Fibroblast of lung (primary cell): ENCODE measurements at regions not wholly inside any gene's neighbourhood (a gene's known extent, or its start where the extent isn't known, plus 50 kb on each side); places are given as distances from the start of the nearest gene placed in this dataset.
"Not testable (repeated sequence)": the region's sequence is repeated elsewhere in the genome, so short reads cannot be mapped to it uniquely, and the experiment has no call there.

Source experiments
- DNase-seq, 2 donors: peaks; one replicate each; pipeline versions ENCODE4 v3.0.0 to v3.0.0-alpha.2; 2010; ENCODE audit warnings: low read depth in 2 of 2
- H2AFZ ChIP-seq: 2 replicates; pipeline ENCODE4 v1.5.1; 2012; ENCODE audit warnings: low read length, control low read depth, inconsistent platforms
- H3K27ac ChIP-seq: 2 replicates; pipeline ENCODE4 v1.5.1; 2011; ENCODE audit warnings: low read length, control low read depth; ENCODE audit not compliant: insufficient read depth
- H3K27me3 ChIP-seq: 2 replicates; pipeline ENCODE4 v1.5.1; 2011; ENCODE audit warnings: mild to moderate bottlenecking, low read length; ENCODE audit not compliant: control insufficient read depth, insufficient read depth
- H3K36me3 ChIP-seq: 2 replicates; pipeline ENCODE4 v1.5.1; 2011; ENCODE audit warnings: low read length; ENCODE audit not compliant: control insufficient read depth, insufficient read depth
- H3K4me1 ChIP-seq: 2 replicates; pipeline ENCODE4 v1.5.1; 2011; ENCODE audit warnings: low read length; ENCODE audit not compliant: control insufficient read depth, insufficient read depth; ENCODE audit errors: extremely low read depth
- H3K4me2 ChIP-seq: 2 replicates; pipeline ENCODE4 v1.5.1; 2011; ENCODE audit warnings: low read length, control low read depth; ENCODE audit not compliant: insufficient read depth; ENCODE audit errors: extremely low read depth
- H3K4me3 ChIP-seq, 4 experiments: fragments of 200-600 bp in 1 of 4; sonication (generic) in 1 of 4; replicated peaks in 1 of 4; 2 replicates each; pipeline ENCODE4 v1.5.1; 2011 to 2016; ENCODE audit warnings: low read length in 4 of 4, low read depth in 3 of 4, mild to moderate bottlenecking in 3 of 4, control low read depth in 2 of 4, inconsistent platforms in 1 of 4, mixed read lengths in 1 of 4; ENCODE audit not compliant: insufficient read depth in 1 of 4; ENCODE audit errors: control extremely low read depth in 1 of 4
- H3K79me2 ChIP-seq: 2 replicates; pipeline ENCODE4 v1.5.1; 2012; ENCODE audit warnings: mild to moderate bottlenecking, low read length, inconsistent platforms; ENCODE audit not compliant: control insufficient read depth, insufficient read depth
- H3K9ac ChIP-seq: 2 replicates; pipeline ENCODE4 v1.5.1; 2011; ENCODE audit warnings: mild to moderate bottlenecking, low read length, control low read depth; ENCODE audit not compliant: insufficient read depth
- H3K9me3 ChIP-seq: 2 replicates; pipeline ENCODE4 v1.5.1; 2012; ENCODE audit warnings: low read depth, low read length; ENCODE audit not compliant: control insufficient read depth, insufficient read depth
- H4K20me1 ChIP-seq: 2 replicates; pipeline ENCODE4 v1.5.1; 2011; ENCODE audit warnings: low read length; ENCODE audit not compliant: control insufficient read depth, insufficient read depth; ENCODE audit errors: extremely low read depth
- CTCF ChIP-seq, 2 donors: IDR thresholded peaks in 1 of 2; conservative IDR thresholded peaks in 1 of 2; 1 replicate in 1 of 2; 2 replicates in 1 of 2; pipeline ENCODE4 v1.5.1; 2011 to 2012; ENCODE audit warnings: low read length in 2 of 2, control low read depth in 1 of 2, inconsistent platforms in 1 of 2, low read depth in 1 of 2, mild to moderate bottlenecking in 1 of 2
- EZH2 ChIP-seq: IDR thresholded peaks from 2 replicates; pipeline ENCODE4 v1.5.1; 2012; ENCODE audit warnings: low read length, control low read depth, mild to moderate bottlenecking; ENCODE audit errors: missing control alignments

GRCh38 chr13:46473806-46474205 is 79.2 kb upstream of the LRCH1 start:
- H3K79me2 ChIP-seq = no peaks in the 10 kb centered on the region
- no peak overlapping the region for H3K9ac ChIP-seq
- no peaks in the 10 kb centered on the region for H3K36me3 ChIP-seq
- H3K27ac ChIP-seq = no peak overlapping the region
- no peaks in the 10 kb centered on the region for H4K20me1 ChIP-seq
- H3K4me2 ChIP-seq = no peak overlapping the region
- no peak overlapping the region for H2AFZ ChIP-seq
- no peak for DNase-seq
- H3K9me3 ChIP-seq = no peaks in the 10 kb centered on the region
- no peaks in the 10 kb centered on the region for H3K4me1 ChIP-seq
- no peaks in the 10 kb centered on the region for H3K27me3 ChIP-seq
- TF ChIP-seq EZH2 (no peak), CTCF (conservative IDR thresholded peaks at IDR 0.05 in 1 of 2, IDR thresholded peaks at IDR 0.05 in 1 of 2; ENCODE audit: low read depth in 1 of 2, low read length in 2 of 2) (no peak)
- no peak overlapping the region for H3K4me3 ChIP-seq

GRCh38 chr13:46472384-46472783 is 80.6 kb upstream of the LRCH1 start:
- Histone ChIP-seq H3K79me2 (no peaks in the 10 kb centered on the region), H3K9ac (no peak overlapping the region), H3K9me3 (no peaks in the 10 kb centered on the region), H3K27me3 (no peaks in the 10 kb centered on the region), H3K4me2 (no peak overlapping the region), H3K4me1 (no peaks in the 10 kb centered on the region), H3K36me3 (no peaks in the 10 kb centered on the region), H4K20me1 (no peaks in the 10 kb centered on the region), H3K27ac (no peak overlapping the region), H2AFZ (no peak overlapping the region), H3K4me3 (no peak overlapping the region)
- no peak for DNase-seq
- TF ChIP-seq CTCF (conservative IDR thresholded peaks at IDR 0.05 in 1 of 2, IDR thresholded peaks at IDR 0.05 in 1 of 2; ENCODE audit: low read depth in 1 of 2, low read length in 2 of 2) = no peak
- TF ChIP-seq EZH2 = no peak

GRCh38 chr13:46469699-46470098 is 82.6 kb upstream of the RUBCNL start:
- H3K9me3 ChIP-seq, H3K27ac ChIP-seq, H3K4me1 ChIP-seq, H3K79me2 ChIP-seq, H4K20me1 ChIP-seq, DNase-seq, H3K4me2 ChIP-seq, H3K4me3 ChIP-seq, H2AFZ ChIP-seq, H3K9ac ChIP-seq, H3K36me3 ChIP-seq, H3K27me3 ChIP-seq: not testable (repeated sequence)
